Fibroblast of lung (primary cell): ENCODE measurements at regions not wholly inside any gene's neighbourhood (a gene's known extent, or its start where the extent isn't known, plus 50 kb on each side); places are given as distances from the start of the nearest gene placed in this dataset.

ENCODE experiments used
- DNase-seq, 2 donors: peaks; one replicate each; pipeline versions ENCODE4 v3.0.0 to v3.0.0-alpha.2; 2010; ENCODE audit warnings: low read depth in 2 of 2
- H2AFZ ChIP-seq: 2 replicates; pipeline ENCODE4 v1.5.1; 2012; ENCODE audit warnings: low read length, control low read depth, inconsistent platforms
- H3K27ac ChIP-seq: 2 replicates; pipeline ENCODE4 v1.5.1; 2011; ENCODE audit warnings: low read length, control low read depth; ENCODE audit not compliant: insufficient read depth
- H3K27me3 ChIP-seq: 2 replicates; pipeline ENCODE4 v1.5.1; 2011; ENCODE audit warnings: mild to moderate bottlenecking, low read length; ENCODE audit not compliant: control insufficient read depth, insufficient read depth
- H3K36me3 ChIP-seq: 2 replicates; pipeline ENCODE4 v1.5.1; 2011; ENCODE audit warnings: low read length; ENCODE audit not compliant: control insufficient read depth, insufficient read depth
- H3K4me1 ChIP-seq: 2 replicates; pipeline ENCODE4 v1.5.1; 2011; ENCODE audit warnings: low read length; ENCODE audit not compliant: control insufficient read depth, insufficient read depth; ENCODE audit errors: extremely low read depth
- H3K4me2 ChIP-seq: 2 replicates; pipeline ENCODE4 v1.5.1; 2011; ENCODE audit warnings: low read length, control low read depth; ENCODE audit not compliant: insufficient read depth; ENCODE audit errors: extremely low read depth
- H3K4me3 ChIP-seq, 4 experiments: fragments of 200-600 bp in 1 of 4; sonication (generic) in 1 of 4; replicated peaks in 1 of 4; 2 replicates each; pipeline ENCODE4 v1.5.1; 2011 to 2016; ENCODE audit warnings: low read length in 4 of 4, low read depth in 3 of 4, mild to moderate bottlenecking in 3 of 4, control low read depth in 2 of 4, inconsistent platforms in 1 of 4, mixed read lengths in 1 of 4; ENCODE audit not compliant: insufficient read depth in 1 of 4; ENCODE audit errors: control extremely low read depth in 1 of 4
- H3K79me2 ChIP-seq: 2 replicates; pipeline ENCODE4 v1.5.1; 2012; ENCODE audit warnings: mild to moderate bottlenecking, low read length, inconsistent platforms; ENCODE audit not compliant: control insufficient read depth, insufficient read depth
- H3K9ac ChIP-seq: 2 replicates; pipeline ENCODE4 v1.5.1; 2011; ENCODE audit warnings: mild to moderate bottlenecking, low read length, control low read depth; ENCODE audit not compliant: insufficient read depth
- H3K9me3 ChIP-seq: 2 replicates; pipeline ENCODE4 v1.5.1; 2012; ENCODE audit warnings: low read depth, low read length; ENCODE audit not compliant: control insufficient read depth, insufficient read depth
- H4K20me1 ChIP-seq: 2 replicates; pipeline ENCODE4 v1.5.1; 2011; ENCODE audit warnings: low read length; ENCODE audit not compliant: control insufficient read depth, insufficient read depth; ENCODE audit errors: extremely low read depth
- CTCF ChIP-seq, 2 donors: IDR thresholded peaks in 1 of 2; conservative IDR thresholded peaks in 1 of 2; 1 replicate in 1 of 2; 2 replicates in 1 of 2; pipeline ENCODE4 v1.5.1; 2011 to 2012; ENCODE audit warnings: low read length in 2 of 2, control low read depth in 1 of 2, inconsistent platforms in 1 of 2, low read depth in 1 of 2, mild to moderate bottlenecking in 1 of 2
- EZH2 ChIP-seq: IDR thresholded peaks from 2 replicates; pipeline ENCODE4 v1.5.1; 2012; ENCODE audit warnings: low read length, control low read depth, mild to moderate bottlenecking; ENCODE audit errors: missing control alignments

GRCh38 chr3:178386880-178387279 lies 149.4 kb upstream of the KCNMB2 start:
- Histone ChIP-seq H3K27ac (no peak overlapping the region), H3K27me3 (no peaks in the 10 kb centered on the region), H2AFZ (no peak overlapping the region), H3K4me3 (no peak overlapping the region), H3K9ac (no peak overlapping the region), H3K9me3 (no peaks in the 10 kb centered on the region), H4K20me1 (no peaks in the 10 kb centered on the region), H3K79me2 (no peaks in the 10 kb centered on the region), H3K4me2 (no peak overlapping the region), H3K4me1 (peaks cover 14% of the 10 kb centered on the region), H3K36me3 (no peaks in the 10 kb centered on the region)
- no peak for TF ChIP-seq EZH2
- no peak for TF ChIP-seq CTCF (conservative IDR thresholded peaks at IDR 0.05 in 1 of 2, IDR thresholded peaks at IDR 0.05 in 1 of 2; ENCODE audit: low read depth in 1 of 2, low read length in 2 of 2)
- no peak for DNase-seq

DNA sequence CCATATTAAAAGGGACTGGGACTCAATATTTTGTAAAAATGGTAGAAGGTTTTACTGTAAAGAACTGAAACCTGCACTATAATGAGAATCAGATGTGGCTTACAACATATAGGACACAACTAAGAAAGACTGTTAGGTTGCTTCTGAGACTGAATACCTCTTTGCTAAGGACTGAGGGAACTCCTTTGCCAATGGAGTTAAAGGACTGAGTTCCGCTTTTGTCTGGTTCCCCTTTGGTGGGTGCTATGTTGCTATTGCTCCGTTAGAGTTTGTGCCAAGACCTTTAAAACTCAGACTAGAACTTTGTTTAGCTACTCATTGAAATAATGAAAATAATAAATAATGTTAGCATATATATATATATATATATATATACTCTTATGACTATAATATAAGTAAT lies 147.8 kb upstream of the KCNMB2 start:
- Histone ChIP-seq H2AFZ (no peak overlapping the region), H3K4me3 (no peak overlapping the region), H3K9ac (no peak overlapping the region), H3K27me3 (no peaks in the 10 kb centered on the region), H3K27ac (no peak overlapping the region), H3K79me2 (no peaks in the 10 kb centered on the region), H3K4me1 (peaks cover 15% of the 10 kb centered on the region), H3K36me3 (no peaks in the 10 kb centered on the region), H4K20me1 (no peaks in the 10 kb centered on the region), H3K4me2 (no peak overlapping the region), H3K9me3 (no peaks in the 10 kb centered on the region)
- no peak for DNase-seq
- TF ChIP-seq CTCF (conservative IDR thresholded peaks at IDR 0.05 in 1 of 2, IDR thresholded peaks at IDR 0.05 in 1 of 2; ENCODE audit: low read depth in 1 of 2, low read length in 2 of 2) (no peak), EZH2 (no peak)

GRCh38 chr3:178389258-178389657 lies 147.0 kb upstream of the KCNMB2 start:
- H3K79me2 ChIP-seq: no peaks in the 10 kb centered on the region
- H3K27ac ChIP-seq: no peak overlapping the region
- no peaks in the 10 kb centered on the region for H3K27me3 ChIP-seq
- no peak overlapping the region for H3K4me3 ChIP-seq
- TF ChIP-seq EZH2 (no peak), CTCF (conservative IDR thresholded peaks at IDR 0.05 in 1 of 2, IDR thresholded peaks at IDR 0.05 in 1 of 2; ENCODE audit: low read depth in 1 of 2, low read length in 2 of 2) (no peak)
- H3K4me1 ChIP-seq: peaks cover 12% of the 10 kb centered on the region
- DNase-seq: no peak
- H3K4me2 ChIP-seq: no peak overlapping the region
- H4K20me1 ChIP-seq: no peaks in the 10 kb centered on the region
- no peak overlapping the region for H3K9ac ChIP-seq
- H3K36me3 ChIP-seq: no peaks in the 10 kb centered on the region
- H3K9me3 ChIP-seq: no peaks in the 10 kb centered on the region
- H2AFZ ChIP-seq: no peak overlapping the region
